ENCODE measurements at regions not wholly inside any gene's neighbourhood (a gene's known extent, or its start where the extent isn't known, plus 50 kb on each side); places are given as distances from the start of the nearest gene placed in this dataset.

GRCh38 chr12:131547555-131547954, 163.3 kb upstream of the SFSWAP start:
- TF ChIP-seq CTCF (IDR thresholded peaks at IDR 0.05) (no peak), EZH2 (IDR thresholded peaks at IDR 0.05) (no peak), EZH2phosphoT487 (IDR thresholded peaks at IDR 0.05) (no peak)
